RWPE1 (cell line): ENCODE measurements at regions not wholly inside any gene's neighbourhood (a gene's known extent, or its start where the extent isn't known, plus 50 kb on each side); places are given as distances from the start of the nearest gene placed in this dataset.

Experiments
- CTCF ChIA-PET: fragments of 350-600 bp; sonication (Branson Sonifier 250); formaldehyde crosslinking; extraction: SDS; loops from one replicate; lab custom pipeline; 2021; lab: Yijun Ruan, JAX
- POLR2A ChIA-PET: fragments of 400-600 bp; formaldehyde crosslinking; extraction: SDS; loops from one replicate; lab custom pipeline; 2020; ENCODE audit warnings: antibody characterized with exemption; ENCODE audit not compliant: low non-redundant PET; lab: Yijun Ruan, JAX
- DNase-seq: peaks from one replicate; pipeline ENCODE4 v3.0.0; 2012; ENCODE audit warnings: low spot score
- H3K27ac ChIP-seq: fragments of 450-650 bp; 2 replicates; pipeline ENCODE4 v1.5.1; 2017
- CTCF ChIP-seq: fragments of 450-650 bp; conservative IDR thresholded peaks from 2 replicates; pipeline ENCODE4 v1.5.1; 2017; ENCODE audit warnings: low read depth, mild to moderate bottlenecking

- CTCF ChIA-PET: no interaction called here
- POLR2A ChIA-PET: no interaction called here
- H3K27ac ChIP-seq: no peak overlapping the region
- no peak for TF ChIP-seq CTCF
- no peak for DNase-seq
Observed at GRCh38 chr11:57964660-57965059, 59.0 kb upstream of the OR9Q1 start.

- ChIA-PET POLR2A (no interaction called here), CTCF (no interaction called here)
- TF ChIP-seq CTCF: no peak
- no peak for DNase-seq
- no peak overlapping the region for H3K27ac ChIP-seq
Observed at GRCh38 chr11:57971272-57972012, 52.2 kb upstream of the OR9Q1 start.

- ChIA-PET POLR2A (no interaction called here), CTCF (no interaction called here)
- no peak overlapping the region for H3K27ac ChIP-seq
- DNase-seq: no peak
- TF ChIP-seq CTCF: no peak
Observed at GRCh38 chr11:57972013-57972367, 51.7 kb upstream of the OR9Q1 start.
